Ishikawa (cell line): ENCODE measurements at regions not wholly inside any gene's neighbourhood (a gene's known extent, or its start where the extent isn't known, plus 50 kb on each side); places are given as distances from the start of the nearest gene placed in this dataset.

Experiments
- CREB1 ChIP-seq: IDR thresholded peaks from 2 replicates; pipeline ENCODE4 v1.6.1; 2012; ENCODE audit warnings: low read depth
- EP300 ChIP-seq: IDR thresholded peaks from 2 replicates; pipeline ENCODE4 v1.6.1; 2012; ENCODE audit warnings: borderline replicate concordance
- MAX ChIP-seq: IDR thresholded peaks from 2 replicates; pipeline ENCODE4 v1.6.1; 2012
- TAF1 ChIP-seq: IDR thresholded peaks from 2 replicates; pipeline ENCODE4 v1.6.1; 2012; ENCODE audit warnings: low read depth, mild to moderate bottlenecking
- USF1 ChIP-seq: IDR thresholded peaks from 2 replicates; pipeline ENCODE4 v1.6.1; 2012
- YY1 ChIP-seq: IDR thresholded peaks from 2 replicates; pipeline ENCODE4 v1.6.1; 2012; ENCODE audit warnings: low read depth
- ZBTB7A ChIP-seq: IDR thresholded peaks from 2 replicates; pipeline ENCODE4 v1.6.1; 2012; ENCODE audit warnings: low read depth

GRCh38 chr21:34280959-34281358 is 82.8 kb upstream of the KCNE2 start:
- TF ChIP-seq MAX (no peak), YY1 (no peak), TAF1 (no peak), ZBTB7A (no peak), USF1 (no peak), EP300 (no peak), CREB1 (no peak)
